ENCODE measurements at regions not wholly inside any gene's neighbourhood (a gene's known extent, or its start where the extent isn't known, plus 50 kb on each side); places are given as distances from the start of the nearest gene placed in this dataset.

DNA sequence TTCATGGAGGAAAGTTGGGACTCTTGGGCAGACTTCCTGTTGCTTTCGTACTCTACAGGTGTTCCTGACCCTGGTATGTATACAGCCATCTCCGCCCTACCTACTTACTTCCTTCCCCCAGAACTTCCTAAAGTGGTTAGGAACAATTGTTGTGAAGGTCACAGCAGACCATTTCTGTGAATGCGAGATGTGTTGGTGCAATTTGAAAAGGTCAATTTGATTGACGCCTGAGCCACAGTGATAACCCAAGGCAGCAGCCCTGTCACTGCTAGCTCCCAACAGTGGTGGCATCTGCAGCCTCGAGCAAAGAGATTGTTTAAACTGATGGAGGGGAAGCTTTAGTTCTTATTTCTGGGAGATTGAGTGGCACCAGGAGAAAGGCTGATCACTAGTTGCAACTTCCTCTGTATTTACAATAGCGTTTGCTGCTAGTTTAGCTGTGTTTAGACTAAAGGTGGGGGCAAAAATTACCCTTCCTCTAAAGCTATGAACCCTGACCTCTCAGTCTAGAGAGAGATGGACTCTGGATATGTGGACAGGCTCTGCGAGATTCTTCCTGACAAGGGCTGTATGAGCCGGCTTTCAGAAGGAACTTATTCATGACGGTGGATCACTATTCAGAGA, 78.3 kb upstream of the MAP4K3 start (continued):
- peak; percentile 51; the same call in 1 of the 2 replicates for TF ChIP-seq SNAPC4 (CRISPR knock-in tag; IDR thresholded peaks at IDR 0.05)
- TF ChIP-seq CERS6 (CRISPR knock-in tag; IDR thresholded peaks at IDR 0.05): no peak
- TF ChIP-seq, protein P1, sequence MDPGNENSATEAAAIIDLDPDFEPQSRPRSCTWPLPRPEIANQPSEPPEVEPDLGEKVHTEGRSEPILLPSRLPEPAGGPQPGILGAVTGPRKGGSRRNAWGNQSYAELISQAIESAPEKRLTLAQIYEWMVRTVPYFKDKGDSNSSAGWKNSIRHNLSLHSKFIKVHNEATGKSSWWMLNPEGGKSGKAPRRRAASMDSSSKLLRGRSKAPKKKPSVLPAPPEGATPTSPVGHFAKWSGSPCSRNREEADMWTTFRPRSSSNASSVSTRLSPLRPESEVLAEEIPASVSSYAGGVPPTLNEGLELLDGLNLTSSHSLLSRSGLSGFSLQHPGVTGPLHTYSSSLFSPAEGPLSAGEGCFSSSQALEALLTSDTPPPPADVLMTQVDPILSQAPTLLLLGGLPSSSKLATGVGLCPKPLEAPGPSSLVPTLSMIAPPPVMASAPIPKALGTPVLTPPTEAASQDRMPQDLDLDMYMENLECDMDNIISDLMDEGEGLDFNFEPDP (CRISPR knock-in tag; conservative IDR thresholded peaks at IDR 0.05): no peak
- peak; percentile 87 for TF ChIP-seq ELF3 (CRISPR knock-in tag; IDR thresholded peaks at IDR 0.05)
- TF ChIP-seq ZNF225 (CRISPR knock-in tag; IDR thresholded peaks at IDR 0.05): no peak
- no peak for TF ChIP-seq ELF4 (CRISPR knock-in tag; IDR thresholded peaks at IDR 0.05; ENCODE audit: borderline replicate concordance)
- TF ChIP-seq SAFB2 (CRISPR knock-in tag; IDR thresholded peaks at IDR 0.05; ENCODE audit: borderline replicate concordance, low read depth): peak; percentile 71; the same call in 1 of the 2 replicates
- TF ChIP-seq ZNF546 (CRISPR knock-in tag; conservative IDR thresholded peaks at IDR 0.05): 0 out of 2 replicates have a peak, but pooled peaks have one; percentile 3
- TF ChIP-seq POGZ (CRISPR knock-in tag; IDR thresholded peaks at IDR 0.05): peak; percentile 77; the same call in 1 of the 2 replicates
- 0 out of 2 replicates have a peak, but pooled peaks have one; percentile 24 for TF ChIP-seq RFXAP (CRISPR knock-in tag; IDR thresholded peaks at IDR 0.05; ENCODE audit: borderline replicate concordance)
- TF ChIP-seq ZKSCAN8 (CRISPR knock-in tag; IDR thresholded peaks at IDR 0.05; ENCODE audit: borderline replicate concordance): peak; percentile 48; the same call in 1 of the 2 replicates
- TF ChIP-seq ZMAT3 (CRISPR knock-in tag; conservative IDR thresholded peaks at IDR 0.05): peak; percentile 64; the same call in 1 of the 2 replicates
- TF ChIP-seq ZNF770 (CRISPR knock-in tag; IDR thresholded peaks at IDR 0.05): 0 out of 2 replicates have a peak, but pooled peaks have one; percentile 39
- TF ChIP-seq ZNF670 (CRISPR knock-in tag; IDR thresholded peaks at IDR 0.05; ENCODE audit: borderline replicate concordance): peak; percentile 79; the same call in 1 of the 2 replicates
- peak; percentile 24; the same call in 1 of the 2 replicates for TF ChIP-seq ZNF33A (CRISPR knock-in tag; IDR thresholded peaks at IDR 0.05; ENCODE audit: borderline replicate concordance)
- TF ChIP-seq, protein P2, sequence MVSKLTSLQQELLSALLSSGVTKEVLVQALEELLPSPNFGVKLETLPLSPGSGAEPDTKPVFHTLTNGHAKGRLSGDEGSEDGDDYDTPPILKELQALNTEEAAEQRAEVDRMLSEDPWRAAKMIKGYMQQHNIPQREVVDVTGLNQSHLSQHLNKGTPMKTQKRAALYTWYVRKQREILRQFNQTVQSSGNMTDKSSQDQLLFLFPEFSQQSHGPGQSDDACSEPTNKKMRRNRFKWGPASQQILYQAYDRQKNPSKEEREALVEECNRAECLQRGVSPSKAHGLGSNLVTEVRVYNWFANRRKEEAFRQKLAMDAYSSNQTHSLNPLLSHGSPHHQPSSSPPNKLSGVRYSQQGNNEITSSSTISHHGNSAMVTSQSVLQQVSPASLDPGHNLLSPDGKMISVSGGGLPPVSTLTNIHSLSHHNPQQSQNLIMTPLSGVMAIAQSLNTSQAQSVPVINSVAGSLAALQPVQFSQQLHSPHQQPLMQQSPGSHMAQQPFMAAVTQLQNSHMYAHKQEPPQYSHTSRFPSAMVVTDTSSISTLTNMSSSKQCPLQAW (CRISPR knock-in tag; IDR thresholded peaks at IDR 0.05): peak; percentile 78
- no peak for TF ChIP-seq GABPA (IDR thresholded peaks at IDR 0.05; ENCODE audit: low read depth, low read length)
- TF ChIP-seq GABPA (CRISPR knock-in tag; IDR thresholded peaks at IDR 0.05; ENCODE audit: low read depth): peak; percentile 70
